SIG-M5 treated with dmso at 0.1 percent for 504 hours (cell line): ENCODE measurements at regions not wholly inside any gene's neighbourhood (a gene's known extent, or its start where the extent isn't known, plus 50 kb on each side); places are given as distances from the start of the nearest gene placed in this dataset.

Experiments used
- DNase-seq: peaks from one replicate; lab custom pipeline; 2025; ENCODE audit not compliant: unreplicated experiment; lab: John Stamatoyannopoulos, UW

DNA sequence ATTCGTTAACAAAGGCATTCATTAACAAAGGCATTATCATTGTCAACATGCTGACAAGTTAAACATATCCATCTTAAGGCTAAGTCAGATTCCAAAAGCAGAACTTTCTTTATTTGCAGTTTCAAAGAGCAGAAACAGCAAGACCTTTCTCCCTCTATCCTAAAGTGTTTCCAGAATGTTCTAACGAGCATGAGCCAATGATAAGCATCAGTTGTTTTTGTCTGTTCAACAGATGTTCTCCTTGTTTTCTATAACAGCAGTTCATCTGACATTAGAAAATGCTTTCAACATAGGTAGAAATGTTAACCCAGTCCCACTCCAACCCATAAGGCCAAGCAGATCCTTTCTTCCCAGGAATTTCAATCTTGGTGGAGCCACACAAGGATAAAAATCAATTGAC lies 77.6 kb upstream of the POMGNT2 start:
- no peak for DNase-seq

DNA sequence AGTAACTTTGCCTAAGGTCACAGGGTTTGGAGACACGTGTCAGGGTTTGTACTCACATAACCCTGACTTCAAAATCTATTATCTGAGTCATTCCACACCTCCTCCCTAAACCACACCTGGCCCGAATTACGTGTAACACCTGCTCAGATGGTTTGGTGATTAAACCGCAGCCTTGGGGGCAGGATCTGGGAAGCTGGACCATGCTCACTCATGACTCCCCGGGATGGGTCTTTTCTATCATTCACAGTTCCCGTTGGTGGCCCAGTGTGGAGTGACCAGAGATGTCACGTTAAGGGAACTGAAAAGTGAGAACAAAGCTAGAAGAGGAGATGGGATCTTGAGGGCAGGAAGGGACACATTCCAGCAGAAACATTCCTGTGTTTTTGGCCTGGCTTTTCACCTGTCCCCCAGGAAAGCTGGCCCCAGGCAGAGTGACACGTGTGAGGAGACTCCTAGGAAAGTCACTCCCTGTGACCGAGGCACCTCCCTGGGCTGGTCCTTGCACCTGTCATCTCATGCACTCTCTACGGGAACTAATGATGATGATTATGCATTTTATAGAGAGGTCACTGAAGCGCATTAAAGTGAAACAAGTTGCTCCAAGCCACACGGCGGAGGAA lies 75.4 kb upstream of the POMGNT2 start:
- no peak for DNase-seq

DNA sequence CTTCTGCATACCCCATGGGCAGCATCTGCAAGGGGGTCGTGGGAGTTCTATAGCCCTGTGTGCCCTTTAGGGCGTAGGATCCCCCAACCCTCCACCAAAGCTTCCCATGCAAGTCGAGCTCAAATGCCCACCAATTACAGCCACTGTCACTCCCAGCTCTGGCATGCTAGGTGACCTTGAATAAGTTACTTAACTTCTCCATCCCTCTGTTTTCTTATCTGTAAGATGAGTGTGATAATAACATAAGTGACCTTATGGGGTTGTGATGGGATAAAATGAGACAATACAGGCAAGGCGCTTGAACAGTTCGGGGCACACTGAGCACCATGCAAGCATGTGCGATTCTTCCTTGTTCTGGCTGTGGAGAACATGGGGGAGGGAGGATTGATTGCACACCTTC lies 74.8 kb upstream of the POMGNT2 start:
- DNase-seq, result no peak

DNA sequence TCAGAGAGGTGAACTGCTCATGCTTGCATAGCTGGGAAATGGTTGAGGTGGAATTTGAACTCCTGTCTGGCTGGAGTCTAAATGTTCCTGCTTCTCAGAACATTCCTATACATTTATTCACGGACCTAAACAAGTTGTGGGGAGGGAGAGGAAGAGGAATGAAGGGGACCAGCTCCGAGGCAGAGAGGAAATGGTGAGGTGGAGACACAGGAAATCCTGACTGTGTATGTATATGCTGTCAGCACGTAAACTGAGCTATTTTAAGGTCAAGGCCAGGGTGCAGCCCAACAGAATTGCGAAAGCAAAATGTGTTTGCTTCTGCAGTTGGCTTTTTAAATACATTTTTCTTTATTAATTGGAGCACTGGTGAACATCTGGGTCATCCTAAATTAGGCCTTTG lies 74.1 kb upstream of the POMGNT2 start:
- peak; percentile 71 for DNase-seq

DNA sequence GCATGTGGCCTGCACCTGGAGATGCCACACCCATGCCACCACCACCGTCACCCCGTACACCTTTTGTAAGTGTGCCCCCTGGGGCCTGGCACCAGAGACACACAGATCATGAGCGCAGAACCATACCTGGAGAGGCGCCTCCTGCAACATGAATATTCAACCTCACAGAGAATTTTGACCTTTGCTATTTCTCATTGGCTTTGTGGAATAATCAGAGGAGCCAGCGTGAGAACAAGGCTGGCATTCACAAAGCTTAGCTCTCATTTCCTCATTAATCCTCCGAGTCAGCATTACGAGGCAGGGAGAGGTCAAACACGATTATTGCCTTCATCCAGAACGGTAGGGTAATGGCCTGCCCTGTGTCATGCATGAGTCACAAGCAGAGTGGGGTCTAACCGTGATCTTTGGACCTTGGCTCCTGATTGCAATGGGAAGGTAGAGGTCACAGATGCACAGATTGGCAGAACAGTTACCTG lies 73.0 kb upstream of the POMGNT2 start:
- peak; percentile 1 for DNase-seq

DNA sequence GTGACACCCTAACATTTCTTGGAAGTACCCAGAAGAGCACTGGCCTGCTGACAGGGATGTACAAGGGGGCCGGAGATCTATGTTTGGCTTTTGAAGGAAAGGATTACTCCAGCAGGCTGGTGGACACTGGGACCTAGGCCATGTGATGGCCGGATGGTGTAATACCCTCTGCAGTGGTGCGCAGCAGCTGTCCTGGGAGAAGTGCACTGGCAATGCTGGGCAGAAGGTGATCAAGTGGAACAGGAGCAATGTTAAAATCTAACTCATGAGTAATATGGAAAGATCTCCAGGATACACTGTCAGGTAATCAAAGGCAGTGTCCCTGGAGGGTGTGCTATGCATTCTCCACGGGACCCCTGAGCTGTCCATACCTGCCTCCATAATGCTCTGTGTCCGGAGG lies 71.2 kb upstream of the POMGNT2 start:
- DNase-seq, result no peak

DNA sequence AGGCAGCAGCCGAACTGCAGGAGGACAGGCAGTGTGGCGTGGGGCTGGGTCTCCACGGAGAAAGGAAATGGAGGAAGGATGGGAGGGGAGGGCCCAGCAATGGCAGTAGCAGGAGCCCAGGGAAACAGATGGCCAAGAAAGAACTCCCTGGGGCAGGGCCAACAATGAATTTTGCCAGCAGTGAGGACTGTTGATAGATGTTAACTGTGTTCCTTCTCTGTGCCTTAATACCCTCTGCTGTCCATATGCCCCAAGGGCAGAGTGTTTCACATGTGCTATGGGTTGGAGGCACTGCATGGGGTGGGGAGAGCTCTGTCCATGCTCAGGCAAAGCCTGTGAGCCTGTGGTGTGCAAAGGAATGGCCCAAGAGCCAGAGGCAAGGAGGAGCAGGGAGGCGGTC lies 70.8 kb upstream of the POMGNT2 start:
- DNase-seq, result no peak

DNA sequence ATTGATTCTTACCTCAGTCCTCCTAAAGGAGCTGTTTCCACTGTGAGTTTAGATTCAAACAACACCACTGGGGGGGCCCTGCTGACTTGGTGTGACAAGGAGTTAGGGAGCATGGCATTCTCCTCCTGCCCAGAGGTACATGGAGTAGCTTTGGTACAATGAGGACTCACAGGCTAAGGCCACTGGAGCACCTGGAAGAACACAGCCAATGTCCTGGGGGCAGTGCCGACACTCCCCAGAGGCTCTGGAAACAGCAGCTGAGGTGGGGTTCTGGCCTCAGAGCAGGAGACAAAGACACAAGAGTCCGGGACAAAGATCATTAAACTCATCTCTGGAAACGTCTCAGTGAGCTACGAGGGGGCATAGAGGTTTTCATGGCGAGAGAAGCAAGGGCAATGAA lies 69.7 kb upstream of the POMGNT2 start:
- no peak for DNase-seq

DNA sequence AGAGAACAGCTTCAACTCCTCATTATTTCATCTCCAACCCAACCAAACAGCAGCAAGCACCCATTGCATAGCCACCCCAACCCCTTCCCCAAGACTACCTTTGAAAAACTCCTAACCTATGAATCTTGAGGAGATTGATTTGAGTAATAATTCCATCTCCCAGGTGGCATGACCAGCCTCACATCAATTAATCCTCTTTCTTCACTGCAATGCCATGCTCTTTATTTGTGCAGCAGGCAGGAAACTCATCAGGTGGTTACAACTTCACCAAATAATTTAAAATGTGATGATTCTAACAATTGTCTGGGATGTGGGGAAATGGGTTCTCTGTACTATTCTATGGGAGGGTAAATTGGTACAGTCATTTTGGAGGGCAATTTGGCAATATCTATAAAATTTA lies 68.1 kb upstream of the POMGNT2 start:
- DNase-seq, result no peak

DNA sequence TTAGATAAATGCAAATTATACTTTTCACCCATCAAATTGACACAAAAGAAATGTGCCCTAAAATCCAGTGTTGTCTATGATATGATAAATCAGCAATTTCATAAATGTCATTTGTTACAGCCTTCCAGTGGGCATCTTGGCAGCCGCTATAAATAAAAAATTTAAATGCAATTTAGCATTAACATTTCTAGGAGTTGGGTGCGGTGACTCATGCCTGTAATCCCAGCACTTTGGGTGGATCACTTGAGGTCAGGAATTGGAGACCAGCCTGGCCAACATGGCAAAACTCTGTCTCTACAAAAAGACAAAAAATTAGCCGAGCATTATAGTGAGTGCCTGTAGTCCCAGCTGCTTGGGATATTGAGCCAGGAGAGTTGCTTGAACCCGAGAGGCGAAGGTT lies 65.9 kb upstream of the POMGNT2 start:
- DNase-seq, result no peak

DNA sequence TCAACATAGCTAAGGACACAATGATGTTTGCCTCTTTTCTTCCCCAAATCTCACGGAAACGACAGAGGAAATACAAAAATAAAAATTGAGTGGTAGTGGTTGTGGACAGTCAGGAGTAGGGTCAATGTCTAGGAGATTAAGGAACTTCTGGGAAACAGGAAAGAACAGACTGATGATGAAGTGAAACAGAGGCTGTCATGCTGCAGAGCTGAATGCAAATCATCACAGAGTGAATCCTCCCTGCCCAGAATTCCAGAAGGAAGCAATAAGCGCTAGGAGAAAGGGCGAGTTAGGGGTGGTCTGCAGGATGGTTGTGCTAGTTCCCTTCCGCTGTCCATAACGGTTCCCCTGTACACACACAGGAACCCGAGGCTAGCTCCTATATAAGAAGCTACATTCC lies 64.7 kb upstream of the POMGNT2 start:
- DNase-seq, result no peak

DNA sequence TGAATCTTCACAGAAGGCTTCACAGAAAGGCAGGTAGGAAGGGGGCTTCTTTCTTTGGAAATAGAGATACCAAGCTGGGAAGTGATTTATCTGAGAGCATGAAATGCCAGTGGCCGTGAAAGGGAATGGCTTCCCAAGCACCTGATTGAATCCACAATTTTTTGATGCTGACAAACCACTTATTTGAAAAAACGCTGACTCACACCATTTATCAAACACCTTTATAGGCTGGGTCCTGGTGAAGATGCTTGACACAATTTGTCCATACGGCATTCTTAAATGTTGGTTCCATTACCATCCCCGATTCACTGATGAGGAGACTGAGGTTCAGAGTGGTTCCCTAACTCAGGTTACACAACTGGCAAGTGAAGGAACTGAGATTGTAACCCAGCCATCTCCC lies 64.1 kb upstream of the POMGNT2 start:
- DNase-seq, result no peak

DNA sequence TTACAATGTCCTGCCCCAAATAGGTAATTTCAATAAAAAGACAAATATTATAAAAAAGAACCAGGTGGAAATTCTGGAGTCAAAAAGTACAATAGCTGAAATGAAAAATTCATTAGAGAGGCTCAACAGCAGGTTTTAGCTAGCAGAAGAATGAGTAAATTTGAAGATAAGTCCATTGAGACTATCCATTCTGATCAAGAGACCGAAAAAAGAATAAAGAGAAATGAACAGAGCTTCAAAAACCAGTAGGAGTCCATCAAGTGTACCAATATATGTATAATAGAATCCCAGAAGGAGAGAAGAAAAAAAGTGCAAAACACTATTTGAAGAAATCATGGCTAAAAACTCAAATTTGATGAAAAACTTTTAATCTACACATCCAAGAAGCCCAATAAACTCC lies 60.5 kb upstream of the POMGNT2 start:
- no peak for DNase-seq

DNA sequence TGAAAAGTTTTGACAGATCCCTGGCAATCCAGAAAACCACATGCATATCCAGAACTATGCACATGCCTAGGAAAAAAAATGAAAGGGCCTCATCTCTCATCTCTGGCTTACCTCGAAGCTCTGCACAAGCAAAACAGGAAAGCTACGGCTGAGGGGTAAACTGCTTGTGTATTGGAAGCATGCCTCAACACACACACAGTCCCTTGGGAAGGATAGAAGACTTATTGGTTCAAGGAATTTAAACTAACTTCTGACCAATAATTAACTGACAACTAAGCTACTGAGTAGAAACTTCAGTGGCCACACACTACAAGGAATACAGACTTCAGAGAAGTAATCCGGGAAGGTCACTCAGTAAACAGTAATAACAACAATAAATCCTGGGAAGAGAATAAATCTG lies 59.9 kb upstream of the POMGNT2 start:
- no peak for DNase-seq

DNA sequence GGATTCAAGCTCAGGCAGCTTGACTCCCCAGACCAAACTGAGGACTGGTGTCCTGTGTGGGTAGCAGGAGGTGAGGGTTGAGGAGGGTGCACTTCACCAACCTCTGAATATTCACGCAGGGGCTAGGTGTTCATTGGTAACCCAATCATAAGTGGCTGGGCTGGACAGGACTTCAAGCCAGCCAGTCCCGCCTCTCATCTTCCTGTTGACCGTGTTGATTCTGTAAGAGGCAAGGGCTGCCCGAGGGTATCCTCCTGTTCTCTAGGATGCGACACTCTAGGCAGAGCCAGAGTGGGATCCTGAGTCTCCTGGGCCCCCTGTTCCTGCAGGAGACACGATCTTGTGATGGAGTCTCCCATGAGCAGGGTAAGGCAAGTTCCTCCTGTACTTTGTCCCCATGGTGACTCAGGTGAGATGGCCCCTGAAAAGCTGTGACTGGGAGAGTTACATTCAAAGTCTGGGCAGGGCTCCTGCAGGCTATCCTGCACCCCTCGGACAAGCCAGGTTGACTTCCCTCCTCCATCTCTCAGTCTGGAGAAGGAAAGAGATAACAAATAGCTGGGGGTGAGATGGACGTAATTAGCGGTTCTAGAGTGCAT lies 58.1 kb upstream of the POMGNT2 start:
- DNase-seq, result no peak

DNA sequence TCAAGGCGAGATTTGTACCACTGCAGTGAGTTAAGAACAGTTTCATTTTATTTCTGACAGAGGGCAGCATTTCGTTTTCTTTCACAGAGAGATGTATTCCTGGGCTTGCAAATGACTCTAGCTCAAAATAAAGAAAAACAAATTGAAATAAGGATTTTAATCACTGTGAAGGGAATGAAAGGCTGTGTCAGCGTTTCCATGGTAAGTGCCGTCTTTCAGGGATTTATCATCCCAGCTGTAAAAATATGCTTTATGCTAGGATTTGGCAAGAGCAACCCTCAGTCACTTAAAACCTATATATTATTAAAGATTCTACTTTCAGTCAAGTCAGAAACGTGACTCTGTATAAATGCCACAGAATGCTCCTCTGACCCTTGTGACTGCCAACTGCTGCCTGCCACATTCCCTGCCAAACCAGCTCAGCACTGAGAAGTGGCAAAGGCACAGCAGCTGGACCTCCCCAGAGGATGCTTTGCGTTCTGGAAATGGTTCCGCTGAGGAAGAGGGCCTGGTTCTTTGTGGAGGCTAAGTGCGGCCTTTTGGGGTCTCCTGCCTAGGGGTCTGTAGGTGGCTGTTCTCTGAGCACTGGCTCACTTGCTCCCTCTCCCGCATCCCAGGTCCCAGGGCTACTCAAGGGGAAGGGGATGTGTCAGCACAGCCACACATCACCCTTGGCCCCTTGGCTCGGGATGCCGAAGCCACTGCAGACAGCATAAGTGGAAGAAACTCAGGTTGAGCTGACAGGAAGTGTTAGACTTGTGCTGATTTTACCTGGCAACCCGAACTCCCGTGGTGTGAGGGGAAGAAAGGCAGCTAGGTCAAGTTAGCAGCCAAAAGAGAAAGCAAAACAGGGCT lies 56.6 kb upstream of the POMGNT2 start:
- DNase-seq, result peak; percentile 23

DNA sequence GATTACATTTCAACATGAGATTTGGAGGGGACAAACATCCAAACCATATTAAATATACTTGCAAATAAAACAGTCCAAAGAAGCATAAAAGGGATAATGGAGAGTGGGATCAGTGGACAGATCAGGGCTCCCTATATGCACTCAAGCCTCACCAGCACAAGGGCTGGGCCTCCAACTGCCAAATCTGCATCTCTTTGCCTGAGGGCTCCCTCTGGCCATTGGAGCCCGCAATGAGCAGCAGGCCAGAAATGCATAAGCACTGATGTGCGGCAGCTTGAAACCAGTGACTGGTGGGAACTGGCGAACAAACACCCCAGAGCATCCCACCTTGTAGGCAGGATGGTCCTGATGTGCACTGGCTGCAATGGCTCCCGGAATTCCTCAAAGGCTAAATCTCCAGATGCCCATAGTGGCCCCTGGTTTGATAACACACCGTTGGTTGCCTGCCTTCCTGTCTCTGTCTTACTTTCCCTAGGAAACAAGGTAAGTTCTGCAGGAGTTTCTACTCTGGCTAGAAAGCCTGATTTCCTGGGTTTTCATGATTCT lies 55.9 kb upstream of the POMGNT2 start:
- DNase-seq, result no peak

DNA sequence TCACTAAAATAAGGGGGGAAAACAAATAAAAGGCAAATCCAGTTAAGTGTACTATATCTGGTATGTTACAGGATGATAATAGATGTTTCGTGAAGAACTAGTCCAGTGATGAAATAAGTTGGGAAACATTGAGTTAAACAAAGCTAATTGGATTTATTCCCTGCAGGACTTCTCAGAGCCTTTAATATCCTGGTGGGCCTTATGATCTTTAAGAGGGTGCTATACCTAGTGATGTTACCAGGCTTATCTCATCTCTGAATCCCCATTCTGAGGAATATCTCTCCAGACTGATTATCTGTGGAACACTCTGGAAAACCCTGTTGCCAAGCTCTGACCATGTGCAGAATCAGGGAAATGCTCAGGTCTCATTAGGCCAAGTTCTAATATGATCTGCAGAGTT lies 54.8 kb upstream of the POMGNT2 start:
- DNase-seq, result no peak

DNA sequence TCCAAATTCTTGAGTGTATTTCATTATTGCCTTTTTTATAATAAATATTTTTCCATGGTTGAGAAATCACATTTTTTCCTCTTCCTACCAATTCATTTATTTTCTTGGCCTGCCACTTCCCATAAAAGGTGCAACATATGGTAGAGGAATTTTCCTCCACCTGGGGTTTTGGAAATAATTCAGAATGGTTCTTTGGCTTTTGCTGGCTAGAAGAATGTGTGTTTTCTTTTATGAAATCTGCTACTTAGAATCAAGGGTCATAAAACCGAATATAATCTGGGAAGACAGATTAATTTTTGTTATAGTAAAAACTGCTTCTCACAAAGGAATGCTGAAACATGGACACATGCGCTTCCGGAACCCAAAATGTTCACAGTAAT lies 54.0 kb upstream of the POMGNT2 start:
- no peak for DNase-seq

DNA sequence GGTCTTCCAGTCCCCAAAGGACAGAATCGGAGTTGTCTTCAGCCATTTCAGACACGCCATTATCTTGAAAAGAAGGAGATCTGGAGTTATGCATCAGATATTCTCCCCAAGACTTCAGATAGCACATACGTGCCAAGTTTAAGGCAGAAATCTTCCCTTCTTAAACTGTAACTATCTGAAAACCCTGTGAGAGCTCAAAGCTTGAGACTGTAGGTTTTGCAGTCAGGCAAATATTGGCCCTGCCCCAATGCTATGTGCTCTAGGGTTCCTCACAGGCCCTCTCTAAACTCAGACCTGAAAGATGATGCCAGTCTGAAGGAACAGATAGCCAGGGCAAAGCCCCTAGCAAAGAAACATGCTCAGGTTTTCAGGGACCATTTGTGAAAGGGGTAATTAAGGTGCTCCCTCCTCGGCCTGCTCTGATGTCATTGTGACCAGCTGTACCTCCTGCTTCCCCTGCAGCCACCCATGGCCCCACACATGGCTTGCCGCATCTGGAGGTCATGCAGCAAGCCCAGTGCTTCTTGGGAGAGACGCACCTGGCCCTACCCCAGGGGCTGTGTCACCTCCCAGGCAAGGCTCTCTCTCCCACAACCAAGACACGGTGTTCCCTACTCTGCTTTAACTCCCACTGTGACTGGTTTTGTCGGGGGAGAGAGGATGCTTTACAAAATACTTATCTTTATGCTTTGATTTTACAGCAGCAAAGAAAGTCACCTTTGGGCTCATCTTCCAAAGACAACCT lies 53.4 kb upstream of the POMGNT2 start:
- DNase-seq, result no peak

DNA sequence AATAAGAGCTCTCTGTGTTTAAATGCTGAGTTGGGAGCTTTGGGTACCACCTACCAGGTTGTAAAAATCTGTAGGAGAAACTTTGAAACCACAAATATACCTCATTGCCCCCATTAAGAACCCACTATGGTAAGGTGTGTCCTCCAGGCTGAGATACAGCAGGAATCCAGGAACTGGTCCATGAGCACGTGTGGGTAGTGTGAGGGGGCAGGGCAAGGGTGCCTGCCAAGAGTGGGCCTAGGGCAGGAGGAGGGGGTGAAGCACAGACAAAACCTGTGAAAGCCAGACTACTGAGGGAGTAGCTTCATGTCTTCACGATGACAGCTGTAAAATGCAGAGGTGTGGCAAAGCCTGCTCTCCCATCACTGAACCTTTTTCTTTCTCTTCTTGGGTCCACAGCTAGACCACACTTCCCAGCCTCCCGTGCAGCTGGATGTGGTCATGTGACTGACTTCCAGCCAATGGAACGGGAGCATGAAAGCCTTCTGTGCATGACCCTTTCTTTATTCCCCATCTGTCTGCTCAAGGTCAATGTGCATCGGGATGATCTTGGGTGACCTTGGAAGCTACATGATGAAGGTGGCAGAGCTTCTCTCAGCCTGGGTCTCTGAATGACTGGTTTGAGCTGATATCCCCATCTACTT lies 51.1 kb upstream of the POMGNT2 start:
- DNase-seq, result no peak
